ENCODE measurements at regions not wholly inside any gene's neighbourhood (a gene's known extent, or its start where the extent isn't known, plus 50 kb on each side); places are given as distances from the start of the nearest gene placed in this dataset.

- 5% methylated on average over 1 of the region's 1 CpG for WGBS (ENCODE audit: insufficient coverage, insufficient replicate concordance, low lambda C conversion rate, missing lambda C conversion rate)
- SMC1A ChIA-PET (ENCODE audit: uncharacterized antibody, unreplicated experiment): no interaction called here
- H3K4me1 ChIP-seq (ENCODE audit: control insufficient read depth, insufficient read depth, low read length): no peaks in the 10 kb centered on the region
- TF ChIP-seq NR2C2 (IDR thresholded peaks at IDR 0.05; ENCODE audit: borderline replicate concordance, control insufficient read depth, insufficient read length, low read depth) (no peak), SIN3A (IDR thresholded peaks at IDR 0.05; ENCODE audit: low read depth, low read length) (no peak), NFIC (IDR thresholded peaks at IDR 0.05; ENCODE audit: low read depth, low read length) (no peak), MXI1 (IDR thresholded peaks at IDR 0.05; ENCODE audit: low read depth, low read length) (no peak), EP300 (IDR thresholded peaks at IDR 0.05; ENCODE audit: borderline replicate concordance in 1 of 2, control insufficient read depth in 1 of 2, low read depth in 2 of 2, low read length in 2 of 2) (no peak), POLR2A (IDR thresholded peaks at IDR 0.05; ENCODE audit: low read depth, low read length) (no peak), SPI1 (IDR thresholded peaks at IDR 0.05; ENCODE audit: borderline replicate concordance, insufficient read depth, low read depth, low read length) (no peak)
- no peaks in the 10 kb centered on the region for H4K20me1 ChIP-seq (ENCODE audit: control insufficient read depth, insufficient read depth)
- CTCF ChIA-PET: no interaction called here
- FAIRE-seq: no peak
- RAD21 ChIA-PET (ENCODE audit: unreplicated experiment): no interaction called here
- in situ Hi-C loops (cut with MboI): no loop called here
- intact Hi-C loops (cut with micrococcal nuclease; ENCODE audit: unreplicated experiment): no loop called here
- no peaks in the 10 kb centered on the region for H3K79me2 ChIP-seq (ENCODE audit: control insufficient read depth, insufficient read depth, low read length)
- no peaks in the 10 kb centered on the region for H3K27me3 ChIP-seq (replicated peaks in 1 of 2; ENCODE audit: control insufficient read depth in 2 of 2, insufficient read depth in 2 of 2, low read length in 1 of 2)
- BruUV-seq (replicated peaks): no TSS peak
- H3K36me3 ChIP-seq (ENCODE audit: control insufficient read depth in 2 of 2, insufficient read depth in 2 of 2, low read length in 1 of 2): no peaks in the 10 kb centered on the region
- POLR2A ChIA-PET: no interaction called here
- no peak overlapping the region for H3K4me2 ChIP-seq (ENCODE audit: control insufficient read depth, insufficient read depth)
- H3K9me3 ChIP-seq (replicated peaks; ENCODE audit: control insufficient read depth, insufficient read depth, low read length): no peaks in the 10 kb centered on the region
- H2AFZ ChIP-seq (ENCODE audit: control insufficient read depth, low read depth, low read length): no peak overlapping the region
- ATAC-seq: no peak
- no peak overlapping the region for H3K27ac ChIP-seq (ENCODE audit: control insufficient read depth, insufficient read depth)
- no peak overlapping the region for H3K4me3 ChIP-seq
- no peak for DNase-seq (ENCODE audit: low read depth, low spot score)
- H3K9ac ChIP-seq (ENCODE audit: control insufficient read depth, insufficient read depth, low read length): no peak overlapping the region
Observed at GRCh38 chr10:57973451-57973850, 294.2 kb downstream of the IPMK start.

- ATAC-seq (no peak), FAIRE-seq (no peak), DNase-seq (ENCODE audit: low read depth, low spot score) (no peak)
- no peak overlapping the region for H3K27ac ChIP-seq (ENCODE audit: control insufficient read depth, insufficient read depth)
- no peak overlapping the region for H3K9ac ChIP-seq (ENCODE audit: control insufficient read depth, insufficient read depth, low read length)
- no peak overlapping the region for H2AFZ ChIP-seq (ENCODE audit: control insufficient read depth, low read depth, low read length)
- ChIA-PET POLR2A (no interaction called here), CTCF (no interaction called here), RAD21 (ENCODE audit: unreplicated experiment) (no interaction called here), SMC1A (ENCODE audit: uncharacterized antibody, unreplicated experiment) (no interaction called here)
- H3K79me2 ChIP-seq (ENCODE audit: control insufficient read depth, insufficient read depth, low read length): no peaks in the 10 kb centered on the region
- H4K20me1 ChIP-seq (ENCODE audit: control insufficient read depth, insufficient read depth): no peaks in the 10 kb centered on the region
- in situ Hi-C loops (cut with MboI): no loop called here
- H3K4me2 ChIP-seq (ENCODE audit: control insufficient read depth, insufficient read depth): no peak overlapping the region
- intact Hi-C loops (cut with micrococcal nuclease; ENCODE audit: unreplicated experiment): no loop called here
- 96% methylated on average over 2 of the region's 2 CpGs for WGBS (ENCODE audit: insufficient coverage, insufficient replicate concordance, low lambda C conversion rate, missing lambda C conversion rate)
- H3K9me3 ChIP-seq (replicated peaks; ENCODE audit: control insufficient read depth, insufficient read depth, low read length): no peaks in the 10 kb centered on the region
- no peaks in the 10 kb centered on the region for H3K36me3 ChIP-seq (ENCODE audit: control insufficient read depth in 2 of 2, insufficient read depth in 2 of 2, low read length in 1 of 2)
- H3K4me3 ChIP-seq: no peak overlapping the region
- H3K4me1 ChIP-seq (ENCODE audit: control insufficient read depth, insufficient read depth, low read length): no peaks in the 10 kb centered on the region
- H3K27me3 ChIP-seq (replicated peaks in 1 of 2; ENCODE audit: control insufficient read depth in 2 of 2, insufficient read depth in 2 of 2, low read length in 1 of 2): no peaks in the 10 kb centered on the region
- no TSS peak for BruUV-seq (replicated peaks)
- TF ChIP-seq CREB1 (IDR thresholded peaks at IDR 0.05; ENCODE audit: low read depth) (no peak), TBL1XR1 (IDR thresholded peaks at IDR 0.05; ENCODE audit: low read depth, low read length) (no peak), IKZF2 (IDR thresholded peaks at IDR 0.05) (no peak), IRF5 (IDR thresholded peaks at IDR 0.05; ENCODE audit: borderline replicate concordance) (no peak), BMI1 (IDR thresholded peaks at IDR 0.05; ENCODE audit: borderline replicate concordance) (no peak), ATF2 (IDR thresholded peaks at IDR 0.05; ENCODE audit: low read length) (no peak), NFYB (IDR thresholded peaks at IDR 0.05; ENCODE audit: insufficient read depth, low read depth, low read length) (no peak), YBX1 (IDR thresholded peaks at IDR 0.05) (no peak), PBX3 (IDR thresholded peaks at IDR 0.05; ENCODE audit: insufficient replicate concordance, low read depth, low read length) (no peak), NFXL1 (IDR thresholded peaks at IDR 0.05; ENCODE audit: borderline replicate concordance) (no peak)
Observed at GRCh38 chr10:57972783-57973182, 294.9 kb downstream of the IPMK start.

All from GM12878 (cell line).